HCT116 (cell line): ENCODE measurements at regions not wholly inside any gene's neighbourhood (a gene's known extent, or its start where the extent isn't known, plus 50 kb on each side); places are given as distances from the start of the nearest gene placed in this dataset.

Source experiments
- CEBPB ChIP-seq: IDR thresholded peaks from 2 replicates; pipeline ENCODE4 v1.6.1; 2012; ENCODE audit warnings: low read depth
- TF ChIP-seq, protein P1 (sequence below), 3 experiments: fragments of 200-600 bp in 1 of 3; sonication (generic) in 1 of 3; IDR thresholded peaks in 2 of 3; conservative IDR thresholded peaks in 1 of 3; 2 replicates each; pipeline ENCODE4 v1.5.1; 2012 to 2017; ENCODE audit warnings: low read depth in 2 of 3, low read length in 2 of 3, antibody characterized with exemption in 1 of 3, borderline replicate concordance in 1 of 3, control low read depth in 1 of 3, mild to moderate bottlenecking in 1 of 3, mixed read lengths in 1 of 3, mixed run types in 1 of 3, moderate library complexity in 1 of 3; ENCODE audit not compliant: insufficient read depth in 1 of 3

DNA sequence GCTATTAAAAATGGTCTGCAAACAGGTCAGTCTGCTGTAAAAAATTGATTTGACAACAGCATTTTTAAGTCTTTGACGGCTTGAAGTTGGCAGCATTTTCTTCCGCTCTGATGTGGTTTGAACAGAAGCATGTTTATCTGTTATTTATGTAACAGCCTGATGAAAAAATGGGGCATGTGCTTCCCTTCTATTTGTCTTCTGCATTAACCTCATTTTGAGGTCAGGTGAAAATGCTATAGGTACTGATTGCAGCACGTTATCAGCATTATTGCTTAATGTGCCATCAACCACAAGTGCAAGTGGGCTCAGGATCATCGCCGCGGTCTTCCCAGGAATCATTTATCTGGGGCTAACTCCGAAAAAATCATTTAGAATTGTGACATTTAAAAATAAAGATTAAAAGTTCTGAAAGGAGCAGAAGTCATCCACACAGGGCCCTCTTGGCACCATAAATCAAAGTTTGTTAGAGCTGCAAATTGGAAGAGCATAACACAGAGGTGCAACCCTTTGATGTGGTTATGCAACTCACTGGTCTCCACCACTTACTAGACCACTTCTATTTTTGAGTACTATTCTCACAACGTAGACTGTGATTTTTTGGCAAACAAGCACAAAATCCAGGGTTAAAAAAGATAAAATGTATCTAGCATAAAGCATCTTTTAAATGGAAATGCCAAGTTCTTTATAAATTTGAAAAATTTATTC is 307.7 kb downstream of the MDFIC start:
- TF ChIP-seq CEBPB: no peak
- TF ChIP-seq, protein P1, sequence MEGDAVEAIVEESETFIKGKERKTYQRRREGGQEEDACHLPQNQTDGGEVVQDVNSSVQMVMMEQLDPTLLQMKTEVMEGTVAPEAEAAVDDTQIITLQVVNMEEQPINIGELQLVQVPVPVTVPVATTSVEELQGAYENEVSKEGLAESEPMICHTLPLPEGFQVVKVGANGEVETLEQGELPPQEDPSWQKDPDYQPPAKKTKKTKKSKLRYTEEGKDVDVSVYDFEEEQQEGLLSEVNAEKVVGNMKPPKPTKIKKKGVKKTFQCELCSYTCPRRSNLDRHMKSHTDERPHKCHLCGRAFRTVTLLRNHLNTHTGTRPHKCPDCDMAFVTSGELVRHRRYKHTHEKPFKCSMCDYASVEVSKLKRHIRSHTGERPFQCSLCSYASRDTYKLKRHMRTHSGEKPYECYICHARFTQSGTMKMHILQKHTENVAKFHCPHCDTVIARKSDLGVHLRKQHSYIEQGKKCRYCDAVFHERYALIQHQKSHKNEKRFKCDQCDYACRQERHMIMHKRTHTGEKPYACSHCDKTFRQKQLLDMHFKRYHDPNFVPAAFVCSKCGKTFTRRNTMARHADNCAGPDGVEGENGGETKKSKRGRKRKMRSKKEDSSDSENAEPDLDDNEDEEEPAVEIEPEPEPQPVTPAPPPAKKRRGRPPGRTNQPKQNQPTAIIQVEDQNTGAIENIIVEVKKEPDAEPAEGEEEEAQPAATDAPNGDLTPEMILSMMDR (IDR thresholded peaks at IDR 0.05 in 2 of 3, conservative IDR thresholded peaks at IDR 0.05 in 1 of 3; ENCODE audit: borderline replicate concordance in 1 of 3, insufficient read depth in 1 of 3, low read depth in 2 of 3, low read length in 2 of 3): no peak
